ENCODE measurements at regions not wholly inside any gene's neighbourhood (a gene's known extent, or its start where the extent isn't known, plus 50 kb on each side); places are given as distances from the start of the nearest gene placed in this dataset. TPM values are rescaled to one million over a fixed set of nuclear protein-coding genes. Genes with fewer than 3 reads are reported as not detected.
"Not testable (repeated sequence)": the region's sequence is repeated elsewhere in the genome, so short reads cannot be mapped to it uniquely, and the experiment has no call there.

GRCh38 chr5:87211676-87212075 lies 56.0 kb upstream of the RASA1 start:
- Histone ChIP-seq H3K27me3 (ENCODE audit: control insufficient read depth, insufficient read depth, low read length) (no peaks in the 10 kb centered on the region), H3K4me3 (ENCODE audit: low read length) (no peak overlapping the region), H3K4me1 (ENCODE audit: control insufficient read depth, insufficient read depth, low read length) (peaks cover 21% of the 10 kb centered on the region), H3K4me2 (ENCODE audit: low read length) (no peak overlapping the region), H3K9ac (ENCODE audit: low read depth, low read length) (no peak overlapping the region), H3K36me3 (ENCODE audit: insufficient read depth, low read length) (no peaks in the 10 kb centered on the region), H3K9me3 (replicated peaks; ENCODE audit: low read length) (no peaks in the 10 kb centered on the region)

- H3K4me2 ChIP-seq (ENCODE audit: low read length); H3K4me3 ChIP-seq (ENCODE audit: low read length); H3K36me3 ChIP-seq (ENCODE audit: insufficient read depth, low read length); H3K9me3 ChIP-seq (replicated peaks; ENCODE audit: low read length); H3K27me3 ChIP-seq (ENCODE audit: control insufficient read depth, insufficient read depth, low read length); H3K9ac ChIP-seq (ENCODE audit: low read depth, low read length): not testable (repeated sequence)
- peaks cover 21% of the 10 kb centered on the region for H3K4me1 ChIP-seq (ENCODE audit: control insufficient read depth, insufficient read depth, low read length)
Observed at GRCh38 chr5:87212183-87212582, 55.5 kb upstream of the RASA1 start.

- H3K36me3 ChIP-seq (ENCODE audit: insufficient read depth, low read length); H3K4me1 ChIP-seq (ENCODE audit: control insufficient read depth, insufficient read depth, low read length); H3K27me3 ChIP-seq (ENCODE audit: control insufficient read depth, insufficient read depth, low read length); H3K9me3 ChIP-seq (replicated peaks; ENCODE audit: low read length); H3K4me2 ChIP-seq (ENCODE audit: low read length); H3K4me3 ChIP-seq (ENCODE audit: low read length); H3K9ac ChIP-seq (ENCODE audit: low read depth, low read length): not testable (repeated sequence)
Observed at GRCh38 chr5:87217480-87217879, 50.2 kb upstream of the RASA1 start.

Small RNA genes lying in the stretch of these regions (small RNA-seq; reads per million reads assigned to genes)
- not detected for gene MIR4280
- gene RN7SKP34: not detected

Data from skeletal muscle satellite cell (primary cell).